HG03439 (cell line): ENCODE measurements at regions not wholly inside any gene's neighbourhood (a gene's known extent, or its start where the extent isn't known, plus 50 kb on each side); places are given as distances from the start of the nearest gene placed in this dataset.
A peak's percentile ranks its signal among the peaks of the same experiment; 100 is the strongest.
"Not testable (repeated sequence)": the region's sequence is repeated elsewhere in the genome, so short reads cannot be mapped to it uniquely, and the experiment has no call there.

Source experiments
- ATAC-seq: cut with Tn5 transposase; IDR thresholded peaks from one replicate; pipeline ENCODE4 v1.9.1; 2021; ENCODE audit warnings: mild to moderate bottlenecking, moderate library complexity; ENCODE audit not compliant: unreplicated experiment

GRCh38 chr9:12195456-12195855, 497.7 kb upstream of the TYRP1 start:
- ATAC-seq: no peak

- no peak for ATAC-seq
Observed at GRCh38 chr9:12204512-12204911, 488.7 kb upstream of the TYRP1 start.

- ATAC-seq: no peak
Observed at GRCh38 chr9:12212860-12213259, 480.3 kb upstream of the TYRP1 start.

GRCh38 chr9:12221470-12221869, 471.7 kb upstream of the TYRP1 start:
- no peak for ATAC-seq

GRCh38 chr9:12224449-12224848, 468.7 kb upstream of the TYRP1 start:
- ATAC-seq: no peak

GRCh38 chr9:12230708-12231107, 462.5 kb upstream of the TYRP1 start:
- ATAC-seq: peak; percentile 59

GRCh38 chr9:12231832-12232231, 461.4 kb upstream of the TYRP1 start:
- ATAC-seq: no peak

GRCh38 chr9:12232836-12233235, 460.3 kb upstream of the TYRP1 start:
- no peak for ATAC-seq

- ATAC-seq: no peak
Observed at GRCh38 chr9:12253941-12254340, 439.2 kb upstream of the TYRP1 start.

GRCh38 chr9:12266758-12267157, 426.4 kb upstream of the TYRP1 start:
- ATAC-seq: no peak

- ATAC-seq: no peak
Observed at GRCh38 chr9:12271421-12271891, 421.7 kb upstream of the TYRP1 start.

- no peak for ATAC-seq
Observed at GRCh38 chr9:12272471-12273120, 420.6 kb upstream of the TYRP1 start.

GRCh38 chr9:12274577-12274976, 418.6 kb upstream of the TYRP1 start:
- ATAC-seq: no peak

GRCh38 chr9:12276505-12276904, 416.7 kb upstream of the TYRP1 start:
- ATAC-seq: no peak

GRCh38 chr9:12289711-12290110, 403.5 kb upstream of the TYRP1 start:
- no peak for ATAC-seq

- no peak for ATAC-seq
Observed at GRCh38 chr9:12290166-12290869, 402.9 kb upstream of the TYRP1 start.

GRCh38 chr9:12305211-12305610, 388.0 kb upstream of the TYRP1 start:
- ATAC-seq: no peak

GRCh38 chr9:12314589-12314988, 378.6 kb upstream of the TYRP1 start:
- no peak for ATAC-seq

GRCh38 chr9:12318732-12319685, 374.2 kb upstream of the TYRP1 start:
- no peak for ATAC-seq

- no peak for ATAC-seq
Observed at GRCh38 chr9:12329623-12329985, 363.6 kb upstream of the TYRP1 start.

GRCh38 chr9:12333966-12334365, 359.2 kb upstream of the TYRP1 start:
- not testable (repeated sequence) for ATAC-seq
